Umbilical cord (tissue), 1 donor: ENCODE measurements at regions not wholly inside any gene's neighbourhood (a gene's known extent, or its start where the extent isn't known, plus 50 kb on each side); places are given as distances from the start of the nearest gene placed in this dataset.

Source experiments
- DNase-seq: peaks from one replicate; pipeline ENCODE4 v3.0.0-alpha.2; 2015; ENCODE audit warnings: low spot score

DNA sequence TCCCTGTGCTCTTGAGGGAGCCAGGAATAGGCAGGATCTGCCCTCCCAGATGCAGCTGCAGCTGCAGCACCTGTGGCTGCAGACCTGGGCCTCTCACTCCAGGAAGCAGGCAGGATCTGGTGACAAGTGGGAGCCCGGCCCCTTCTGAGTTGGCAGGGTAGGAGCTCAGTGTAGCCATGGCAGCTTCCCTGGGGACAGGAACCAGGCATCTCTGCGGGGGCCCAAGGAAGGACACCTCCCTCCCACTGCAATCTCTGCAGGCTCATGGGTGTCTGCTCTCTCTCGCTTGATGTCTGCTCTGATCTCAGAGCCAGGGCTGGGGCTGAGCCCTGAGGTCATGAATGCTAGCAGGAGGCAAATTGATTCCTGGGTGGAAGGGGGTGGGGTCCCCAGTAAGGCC lies 592.5 kb upstream of the CA10 start:
- no peak for DNase-seq

DNA sequence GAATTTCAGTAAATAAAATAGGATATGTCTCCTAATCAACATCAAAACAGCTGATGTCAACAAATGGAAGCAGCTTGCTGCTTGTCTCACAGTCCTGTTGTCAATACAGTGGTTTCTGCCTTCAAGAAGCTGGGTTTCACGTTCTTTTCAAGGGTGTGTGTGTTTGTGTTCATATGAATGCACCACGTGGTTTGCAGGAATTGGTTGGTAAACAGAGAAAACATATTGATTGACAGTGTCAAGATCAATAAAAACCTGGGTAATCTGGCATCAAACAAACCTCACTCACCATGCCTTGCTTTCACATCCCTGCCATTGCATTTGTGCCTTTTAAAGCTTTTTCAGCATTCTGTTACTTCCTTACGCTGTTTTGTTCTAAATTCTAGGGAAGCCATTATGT lies 585.7 kb upstream of the CA10 start:
- DNase-seq: no peak

DNA sequence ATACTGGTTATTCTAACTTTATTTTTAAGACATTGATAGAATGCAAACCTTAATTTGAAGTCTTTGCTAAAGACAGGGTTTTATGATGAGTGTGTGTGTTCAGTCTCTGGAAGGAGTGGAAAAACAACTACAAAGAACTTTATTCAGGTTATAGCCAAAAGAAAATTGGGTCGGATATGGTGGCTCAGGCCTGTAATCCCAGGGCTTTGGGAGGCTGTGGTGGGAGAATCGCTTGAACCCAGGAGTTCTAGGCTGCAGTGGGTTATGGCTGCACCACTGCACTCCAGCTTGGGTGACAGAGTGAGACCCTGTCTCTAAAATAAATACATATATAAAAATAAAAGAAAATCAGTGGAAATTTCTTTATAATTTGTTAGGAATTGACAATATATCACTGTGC lies 581.5 kb upstream of the CA10 start:
- DNase-seq: no peak

DNA sequence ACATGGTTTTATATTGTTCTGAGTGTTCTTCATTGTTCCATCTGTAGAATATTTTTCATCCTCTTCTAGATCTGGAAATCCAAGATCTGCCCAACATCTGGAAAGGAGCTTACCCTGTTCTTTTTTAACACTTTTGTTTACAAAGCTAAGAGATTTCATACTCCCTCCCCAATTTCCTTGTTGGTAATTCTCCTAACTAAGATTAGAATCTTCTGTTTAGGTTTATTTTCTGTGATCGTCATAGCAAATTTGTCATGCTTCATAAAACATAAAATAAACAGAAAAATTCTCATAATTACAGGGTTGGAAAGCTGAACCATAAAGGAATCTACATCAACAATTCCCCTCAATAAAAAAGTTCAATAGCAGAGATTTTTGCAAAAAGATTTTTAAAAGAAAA lies 580.3 kb upstream of the CA10 start:
- no peak for DNase-seq

GRCh38 chr17:52737071-52737470 lies 578.6 kb upstream of the CA10 start:
- no peak for DNase-seq

DNA sequence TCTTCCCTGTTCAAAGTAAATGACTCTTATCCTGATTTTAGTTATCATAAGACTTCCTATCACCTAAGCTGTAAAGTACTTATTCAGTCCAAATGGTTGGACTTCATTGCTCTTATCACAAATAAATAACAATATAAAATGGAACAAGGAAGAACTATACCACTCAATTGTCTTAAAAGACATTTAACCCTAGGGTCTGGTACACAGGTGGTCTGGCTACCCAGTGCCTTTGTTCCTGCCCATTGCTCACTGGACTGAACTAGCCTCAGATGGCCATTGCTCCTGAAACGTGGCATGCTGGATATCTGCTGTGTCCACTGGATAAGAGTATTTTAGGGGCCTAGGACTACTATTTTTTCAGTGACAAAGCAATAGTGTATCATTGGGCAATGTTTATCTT lies 574.3 kb upstream of the CA10 start:
- DNase-seq: no peak

GRCh38 chr17:52724578-52724977 lies 566.1 kb upstream of the CA10 start:
- no peak for DNase-seq

- no peak for DNase-seq
These were observed 563.4 kb upstream of the CA10 start for GRCh38 chr17:52721910-52722309.

- no peak for DNase-seq
These were observed 551.9 kb upstream of the CA10 start for GRCh38 chr17:52710363-52710901.

GRCh38 chr17:52709724-52710123 lies 551.2 kb upstream of the CA10 start:
- no peak for DNase-seq

- DNase-seq: no peak
These were observed 537.8 kb upstream of the CA10 start for GRCh38 chr17:52696362-52696761.

DNA sequence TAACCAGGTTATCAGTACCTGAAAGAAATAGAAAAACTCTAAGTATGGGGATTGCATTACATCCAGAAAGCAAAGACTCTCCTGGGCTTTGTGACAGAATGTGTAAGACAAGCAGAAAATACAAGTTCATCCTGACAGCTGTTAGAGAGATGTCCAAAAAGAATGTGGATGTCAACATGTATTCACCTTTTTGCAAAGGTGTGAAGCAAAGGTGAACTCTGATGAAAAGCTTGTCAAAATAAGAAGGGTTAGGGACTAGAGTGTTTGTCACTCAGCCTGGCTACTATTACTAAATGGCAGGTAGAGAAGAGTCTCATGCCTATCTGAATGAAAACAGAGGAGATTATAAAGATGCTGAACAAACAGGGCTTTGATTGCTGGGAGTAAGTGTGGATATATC lies 527.6 kb upstream of the CA10 start:
- DNase-seq: no peak

GRCh38 chr17:52681480-52681879 lies 523.0 kb upstream of the CA10 start:
- no peak for DNase-seq

GRCh38 chr17:52678211-52678610 lies 519.7 kb upstream of the CA10 start:
- DNase-seq: no peak

GRCh38 chr17:52674686-52675085 lies 516.2 kb upstream of the CA10 start:
- DNase-seq: no peak

DNA sequence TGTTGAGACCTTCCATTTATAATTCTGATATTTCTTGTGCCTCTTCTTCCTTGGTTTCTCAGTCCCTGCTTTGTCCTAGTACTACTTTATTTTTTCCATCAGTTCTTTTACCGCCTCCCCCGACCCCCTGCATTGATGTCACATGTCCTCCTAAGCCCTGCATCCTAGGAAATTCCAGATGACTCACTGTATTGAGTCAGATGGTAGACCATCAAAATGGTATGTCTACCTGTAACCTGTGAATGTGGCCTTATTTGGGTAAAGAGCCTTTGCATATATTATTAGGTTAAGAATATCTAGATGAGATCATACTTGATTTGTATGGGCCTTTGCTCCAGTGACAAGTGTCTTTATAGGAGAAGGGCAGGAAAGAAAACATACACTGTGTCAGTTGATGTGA lies 515.3 kb upstream of the CA10 start:
- DNase-seq: no peak

- no peak for DNase-seq
These were observed 507.8 kb upstream of the CA10 start for GRCh38 chr17:52666264-52666663.

GRCh38 chr17:52660692-52661091 lies 502.2 kb upstream of the CA10 start:
- no peak for DNase-seq

DNA sequence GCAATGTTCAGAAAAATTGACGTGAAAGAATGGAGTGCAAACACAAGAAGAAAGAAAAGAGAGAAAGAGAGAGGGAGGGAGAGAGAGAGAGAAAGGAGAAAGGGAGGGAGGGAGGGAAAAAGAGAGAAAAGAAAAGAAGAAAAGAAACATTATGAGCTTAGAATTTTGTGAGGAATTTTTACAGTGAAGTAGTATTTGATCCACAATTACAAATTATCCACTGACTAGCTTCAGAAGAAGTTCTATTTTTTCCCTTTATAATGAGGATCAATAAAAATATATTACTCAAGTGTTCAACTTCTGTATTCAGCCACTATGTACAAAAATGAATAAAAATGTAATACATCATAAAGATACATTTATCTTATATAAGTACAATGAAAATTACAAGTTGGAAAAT lies 494.5 kb upstream of the CA10 start:
- DNase-seq: no peak

DNA sequence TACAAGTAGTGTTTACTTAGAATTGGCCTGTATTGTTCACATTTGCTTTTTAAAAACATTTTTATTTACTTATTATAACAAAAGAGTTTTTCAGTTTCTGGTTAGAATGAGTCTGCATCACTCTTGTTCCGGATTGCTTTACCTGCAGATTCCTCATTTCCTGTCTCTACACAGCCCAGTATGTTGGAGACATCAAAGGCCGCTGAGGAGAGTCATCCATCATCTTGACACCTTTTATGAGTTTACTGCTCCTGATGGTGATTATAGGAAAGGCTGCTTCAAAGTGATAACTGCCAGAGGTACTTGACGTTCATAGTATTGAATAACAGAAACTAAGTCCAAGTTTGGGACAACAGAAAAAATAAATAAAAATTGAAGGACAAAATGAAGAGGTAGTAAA lies 490.5 kb upstream of the CA10 start:
- DNase-seq: no peak

DNA sequence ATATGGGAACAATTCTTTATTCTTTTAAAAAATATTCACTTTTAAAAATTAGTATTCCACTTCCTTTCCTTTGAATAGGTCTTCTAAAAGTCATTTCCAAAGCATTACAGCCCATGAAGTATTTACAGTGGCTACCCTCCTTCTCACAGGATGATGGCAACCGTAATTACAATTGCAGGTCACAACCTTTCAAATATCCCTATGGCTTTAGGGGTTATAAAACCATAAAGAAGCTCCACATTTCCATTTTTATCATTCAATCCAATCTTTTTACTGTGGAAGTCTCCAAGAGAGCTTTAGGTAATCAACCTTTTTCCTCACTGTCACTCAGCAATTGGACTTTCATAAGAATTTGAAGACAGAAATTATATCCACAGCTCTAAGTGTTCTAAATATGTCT lies 488.9 kb upstream of the CA10 start:
- DNase-seq: no peak

DNA sequence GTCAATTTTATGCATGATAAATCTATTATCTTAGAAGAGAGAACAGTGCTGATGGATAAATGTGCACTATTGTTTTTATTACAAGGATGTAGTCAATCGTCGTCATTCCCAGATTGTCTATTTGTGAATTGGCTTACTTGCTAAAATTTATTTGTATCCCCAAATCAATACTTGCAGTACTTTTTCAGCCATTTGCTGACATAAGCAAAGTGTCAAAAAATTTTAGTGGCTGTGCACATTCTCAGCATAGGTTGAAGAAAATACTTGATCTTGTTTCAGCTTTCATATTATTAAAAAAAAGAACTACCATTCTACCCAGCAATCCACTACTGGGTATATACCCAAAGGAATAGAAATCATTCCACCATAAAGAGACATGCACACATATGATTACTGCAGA lies 477.9 kb upstream of the CA10 start:
- DNase-seq: no peak

GRCh38 chr17:52606590-52606989 lies 448.1 kb upstream of the CA10 start:
- no peak for DNase-seq

DNA sequence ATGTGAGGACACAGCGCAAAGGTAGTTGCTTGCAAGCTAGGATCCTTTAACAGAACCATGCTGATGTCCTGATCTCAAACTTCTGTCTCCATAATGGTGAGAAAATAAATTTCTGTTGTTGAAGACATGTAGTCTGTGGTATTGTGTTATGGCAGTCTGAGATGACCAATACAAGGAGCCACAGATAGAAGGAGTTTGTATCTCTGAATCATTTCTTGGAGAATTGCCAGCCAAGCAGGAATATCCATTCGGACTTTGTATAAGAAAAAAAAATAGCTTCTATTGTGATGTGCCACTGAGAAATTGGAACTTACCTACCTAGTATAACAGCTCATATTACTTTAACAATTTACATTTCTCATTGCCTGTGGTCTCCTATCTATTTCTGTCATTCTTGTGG lies 447.6 kb upstream of the CA10 start:
- no peak for DNase-seq

GRCh38 chr17:52604105-52604504 lies 445.6 kb upstream of the CA10 start:
- no peak for DNase-seq
